ENCODE measurements at regions not wholly inside any gene's neighbourhood (a gene's known extent, or its start where the extent isn't known, plus 50 kb on each side); places are given as distances from the start of the nearest gene placed in this dataset.

- H2AFZ ChIP-seq (ENCODE audit: low read depth, low read length): no peak overlapping the region
- no peaks in the 10 kb centered on the region for H3K27me3 ChIP-seq (ENCODE audit: control insufficient read depth in 2 of 2, insufficient read depth in 2 of 2, low read length in 2 of 2)
- FAIRE-seq (no peak), ATAC-seq (no peak), DNase-seq (ENCODE audit: extremely low read depth in 1 of 4, low spot score in 3 of 4) (no peak)
- no peak overlapping the region for H3K4me2 ChIP-seq (ENCODE audit: insufficient read depth, low read length)
- in situ Hi-C loops (cut with MboI): no loop called here
- intact Hi-C loops (cut with micrococcal nuclease): no loop called here
- H3K36me3 ChIP-seq (ENCODE audit: control insufficient read depth, insufficient read depth, low read length): no peaks in the 10 kb centered on the region
- no peaks in the 10 kb centered on the region for H4K20me1 ChIP-seq (replicated peaks; ENCODE audit: control insufficient read depth, insufficient read depth, low read length)
- H3K4me3 ChIP-seq: no peak overlapping the region
- POLR2A ChIA-PET: no interaction called here
- no peaks in the 10 kb centered on the region for H3K79me2 ChIP-seq (ENCODE audit: control insufficient read depth, insufficient read depth, low read length)
- CTCF ChIA-PET (ENCODE audit: low intra/inter-chr PET ratio): no interaction called here
- no TSS peak for BruUV-seq (replicated peaks)
- H3K9me1 ChIP-seq (ENCODE audit: control insufficient read depth, insufficient read depth, low read length): no peaks in the 10 kb centered on the region
- no peaks in the 10 kb centered on the region for H3K9me3 ChIP-seq (replicated peaks; ENCODE audit: control insufficient read depth, insufficient read depth, low read depth, low read length)
- H3K4me1 ChIP-seq (replicated peaks in 1 of 2; ENCODE audit: control insufficient read depth in 2 of 2, insufficient read depth in 2 of 2, low read length in 2 of 2): no peaks in the 10 kb centered on the region
- WGBS (ENCODE audit: insufficient coverage, low coverage, missing lambda C conversion rate): 3% methylated on average over 3 of the region's 3 CpGs
- H3K27ac ChIP-seq (ENCODE audit: extremely low read depth, low read depth, low read length): no peak overlapping the region
- H3K9ac ChIP-seq (ENCODE audit: insufficient read depth in 1 of 2, low read depth in 2 of 2, low read length in 2 of 2): no peak overlapping the region
- TF ChIP-seq TCF3 (CRISPR knock-in tag; IDR thresholded peaks at IDR 0.05) (no peak), ZNF436 (CRISPR knock-in tag; IDR thresholded peaks at IDR 0.05) (no peak), EWSR1 (IDR thresholded peaks at IDR 0.05; ENCODE audit: borderline replicate concordance, low read depth, partially characterized antibody) (no peak), FUS (optimal IDR thresholded peaks at IDR 0.05; ENCODE audit: low read depth, low read length) (no peak), ZNF77 (CRISPR knock-in tag; IDR thresholded peaks at IDR 0.05) (no peak), TCF7 (IDR thresholded peaks at IDR 0.05; ENCODE audit: borderline replicate concordance) (no peak), ZNF717 (CRISPR knock-in tag; IDR thresholded peaks at IDR 0.05) (no peak), ZBTB17 (CRISPR knock-in tag; IDR thresholded peaks at IDR 0.05) (no peak), COPS2 (conservative IDR thresholded peaks at IDR 0.05) (no peak), TSHZ1 (CRISPR knock-in tag; IDR thresholded peaks at IDR 0.05) (no peak), HLTF (IDR thresholded peaks at IDR 0.05) (no peak), ILF3 (IDR thresholded peaks at IDR 0.05; ENCODE audit: borderline replicate concordance) (no peak), ETV1 (tag; conservative IDR thresholded peaks at IDR 0.05; ENCODE audit: low read depth) (no peak), MTA1 (IDR thresholded peaks at IDR 0.05; ENCODE audit: borderline replicate concordance) (no peak), PCBP2 (IDR thresholded peaks at IDR 0.05; ENCODE audit: low read depth, low read length, poor library complexity, severe bottlenecking) (no peak), ZKSCAN8 (CRISPR knock-in tag; IDR thresholded peaks at IDR 0.05) (no peak)
- TF ChIP-seq, protein P1, sequence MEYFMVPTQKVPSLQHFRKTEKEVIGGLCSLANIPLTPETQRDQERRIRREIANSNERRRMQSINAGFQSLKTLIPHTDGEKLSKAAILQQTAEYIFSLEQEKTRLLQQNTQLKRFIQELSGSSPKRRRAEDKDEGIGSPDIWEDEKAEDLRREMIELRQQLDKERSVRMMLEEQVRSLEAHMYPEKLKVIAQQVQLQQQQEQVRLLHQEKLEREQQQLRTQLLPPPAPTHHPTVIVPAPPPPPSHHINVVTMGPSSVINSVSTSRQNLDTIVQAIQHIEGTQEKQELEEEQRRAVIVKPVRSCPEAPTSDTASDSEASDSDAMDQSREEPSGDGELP (CRISPR knock-in tag; IDR thresholded peaks at IDR 0.05; ENCODE audit: borderline replicate concordance): no peak
- TF ChIP-seq, protein P2, sequence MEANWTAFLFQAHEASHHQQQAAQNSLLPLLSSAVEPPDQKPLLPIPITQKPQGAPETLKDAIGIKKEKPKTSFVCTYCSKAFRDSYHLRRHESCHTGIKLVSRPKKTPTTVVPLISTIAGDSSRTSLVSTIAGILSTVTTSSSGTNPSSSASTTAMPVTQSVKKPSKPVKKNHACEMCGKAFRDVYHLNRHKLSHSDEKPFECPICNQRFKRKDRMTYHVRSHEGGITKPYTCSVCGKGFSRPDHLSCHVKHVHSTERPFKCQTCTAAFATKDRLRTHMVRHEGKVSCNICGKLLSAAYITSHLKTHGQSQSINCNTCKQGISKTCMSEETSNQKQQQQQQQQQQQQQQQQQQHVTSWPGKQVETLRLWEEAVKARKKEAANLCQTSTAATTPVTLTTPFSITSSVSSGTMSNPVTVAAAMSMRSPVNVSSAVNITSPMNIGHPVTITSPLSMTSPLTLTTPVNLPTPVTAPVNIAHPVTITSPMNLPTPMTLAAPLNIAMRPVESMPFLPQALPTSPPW (CRISPR knock-in tag; IDR thresholded peaks at IDR 0.05): no peak
Measured at GRCh38 chr2:212644195-212644837, 105.7 kb upstream of the ERBB4 start.

All from K562 (cell line).